H1 (cell line): ENCODE measurements at regions not wholly inside any gene's neighbourhood (a gene's known extent, or its start where the extent isn't known, plus 50 kb on each side); places are given as distances from the start of the nearest gene placed in this dataset.

Experiments
- CTCF ChIA-PET: fragments of 300-600 bp; sonication (Branson Sonifier 250); formaldehyde crosslinking; loops from one replicate; lab custom pipeline; 2021; ENCODE audit not compliant: partially characterized antibody; lab: Charles Lee
- POLR2A ChIA-PET: fragments of 300-600 bp; sonication (Branson Sonifier 250); formaldehyde crosslinking; loops from one replicate; lab custom pipeline; 2021; ENCODE audit warnings: inconsistent platforms; ENCODE audit not compliant: partially characterized antibody; lab: Charles Lee
- DNase-seq, 2 experiments: peaks; one replicate each; pipeline versions ENCODE4 v3.0.0 to v3.0.0-alpha.2; 2010 to 2022; ENCODE audit warnings: low spot score in 2 of 2, low read depth in 1 of 2, mixed read lengths in 1 of 2
- FAIRE-seq: peaks from 2 replicates; lab custom pipeline; 2011; peaks lifted over from hg19 to GRCh38; lab: Jason Lieb, UNC
- H2AFZ ChIP-seq: 2 replicates; pipeline ENCODE4 v1.8.1; 2012; ENCODE audit warnings: low read length, inconsistent platforms
- H2AK5ac ChIP-seq: 2 replicates; pipeline ENCODE4 v1.6.1; 2013; ENCODE audit warnings: low read depth, low read length
- H2BK120ac ChIP-seq: replicated peaks from 2 replicates; pipeline ENCODE3; 2013; ENCODE audit warnings: low read depth, low read length, inconsistent platforms
- H2BK12ac ChIP-seq: 2 replicates; pipeline ENCODE4 v1.6.1; 2013; ENCODE audit warnings: low read depth, low read length
- H2BK15ac ChIP-seq: 2 replicates; pipeline ENCODE4 v1.6.1; 2013; ENCODE audit warnings: low read length
- H2BK20ac ChIP-seq: 2 replicates; pipeline ENCODE4 v1.6.1; 2013; ENCODE audit warnings: low read length
- H2BK5ac ChIP-seq: 2 replicates; pipeline ENCODE4 v1.6.1; 2013; ENCODE audit warnings: low read depth, low read length
- H3K14ac ChIP-seq: 2 replicates; pipeline ENCODE4 v1.6.1; 2013; ENCODE audit warnings: inconsistent platforms; ENCODE audit not compliant: insufficient read length
- H3K18ac ChIP-seq: 2 replicates; pipeline ENCODE4 v1.6.1; 2013; ENCODE audit warnings: low read length; ENCODE audit errors: extremely low read depth
- H3K23ac ChIP-seq: 2 replicates; pipeline ENCODE4 v1.6.1; 2013; ENCODE audit warnings: inconsistent platforms; ENCODE audit not compliant: insufficient read length
- H3K23me2 ChIP-seq: 2 replicates; pipeline ENCODE4 v1.6.1; 2013; ENCODE audit warnings: low read depth, low read length
- H3K27ac ChIP-seq: 2 replicates; pipeline ENCODE4 v1.6.1; 2011; ENCODE audit warnings: low read depth, low read length, inconsistent platforms
- H3K27me3 ChIP-seq, 4 experiments: replicated peaks in 1 of 4; 1 replicate in 1 of 4; 2 replicates in 3 of 4; pipeline versions ENCODE4 v1.6.1 to v1.8.1; 2011 to 2013; ENCODE audit warnings: low read length in 3 of 4, mild to moderate bottlenecking in 3 of 4, inconsistent platforms in 2 of 4, mixed read lengths in 2 of 4, moderate library complexity in 1 of 4; ENCODE audit not compliant: control insufficient read depth in 3 of 4, insufficient read depth in 3 of 4; ENCODE audit errors: extremely low read depth in 1 of 4
- H3K36me3 ChIP-seq, 4 experiments: 2 replicates each; pipeline versions ENCODE4 v1.6.1 to v1.8.1; 2011 to 2013; ENCODE audit warnings: mild to moderate bottlenecking in 4 of 4, low read length in 3 of 4, moderate library complexity in 2 of 4, control low read depth in 1 of 4, inconsistent platforms in 1 of 4; ENCODE audit not compliant: insufficient read depth in 4 of 4, control insufficient read depth in 2 of 4
- H3K4ac ChIP-seq: replicated peaks from 2 replicates; pipeline ENCODE3; 2013; ENCODE audit warnings: low read length, low read depth, mixed read lengths, inconsistent platforms; ENCODE audit not compliant: insufficient read length
- H3K4me1 ChIP-seq, 4 experiments: replicated peaks in 1 of 4; 1 replicate in 1 of 4; 2 replicates in 3 of 4; pipeline versions ENCODE4 v1.6.1 to v1.8.1; 2011 to 2013; ENCODE audit warnings: low read length in 3 of 4, inconsistent platforms in 2 of 4, mixed read lengths in 1 of 4; ENCODE audit not compliant: insufficient read depth in 4 of 4, control insufficient read depth in 3 of 4
- H3K4me2 ChIP-seq, 2 experiments: 2 replicates each; pipeline versions ENCODE4 v1.6.1 to v1.8.1; 2011 to 2013; ENCODE audit warnings: low read depth in 2 of 2, low read length in 2 of 2, control low read depth in 1 of 2, inconsistent platforms in 1 of 2, mild to moderate bottlenecking in 1 of 2; ENCODE audit not compliant: insufficient read depth in 1 of 2
- H3K4me3 ChIP-seq, 4 experiments: fragments of 200-600, 300-600 bp in 1 of 4; sonication (generic), shearing (Covaris generic), sonication (Bioruptor Twin) in 1 of 4; 2 replicates each; pipeline versions ENCODE4 v1.5.1 to v1.8.1; 2011 to 2016; ENCODE audit warnings: low read length in 4 of 4, low read depth in 3 of 4, control low read depth in 2 of 4, inconsistent platforms in 2 of 4, mild to moderate bottlenecking in 2 of 4, mixed read lengths in 1 of 4, moderate library complexity in 1 of 4; ENCODE audit not compliant: insufficient read depth in 2 of 4; ENCODE audit errors: extremely low read depth in 1 of 4
- H3K56ac ChIP-seq: replicated peaks from 2 replicates; pipeline ENCODE3; 2013; ENCODE audit warnings: low read depth, mild to moderate bottlenecking, mixed read lengths, low read length, inconsistent platforms; ENCODE audit not compliant: insufficient read length
- H3K79me1 ChIP-seq: 2 replicates; pipeline ENCODE4 v1.6.1; 2013; ENCODE audit warnings: low read depth, low read length, control low read depth
- H3K79me2 ChIP-seq, 2 experiments: 2 replicates each; pipeline versions ENCODE4 v1.6.1 to v1.8.1; 2012 to 2013; ENCODE audit warnings: low read length in 2 of 2, mild to moderate bottlenecking in 2 of 2, inconsistent platforms in 1 of 2; ENCODE audit not compliant: insufficient read depth in 2 of 2, control insufficient read depth in 1 of 2
- H3K9ac ChIP-seq, 4 experiments: replicated peaks in 1 of 4; 1 replicate in 1 of 4; 2 replicates in 3 of 4; pipeline versions ENCODE4 v1.6.1 to v1.8.1; 2011 to 2013; ENCODE audit warnings: low read depth in 3 of 4, low read length in 3 of 4, control low read depth in 2 of 4, mild to moderate bottlenecking in 2 of 4, moderate library complexity in 2 of 4, inconsistent platforms in 1 of 4; ENCODE audit errors: extremely low read depth in 1 of 4
- H3K9me3 ChIP-seq, 2 experiments: 2 replicates each; pipeline versions ENCODE4 v1.6.1 to v1.8.1; 2012 to 2013; ENCODE audit warnings: mild to moderate bottlenecking in 2 of 2, moderate library complexity in 2 of 2, control low read depth in 1 of 2, inconsistent platforms in 1 of 2, low read depth in 1 of 2, low read length in 1 of 2, mixed read lengths in 1 of 2; ENCODE audit not compliant: insufficient read depth in 2 of 2
- H4K20me1 ChIP-seq, 2 experiments: replicated peaks in 1 of 2; 2 replicates each; pipeline versions ENCODE3 to v1.8.1; 2011 to 2013; ENCODE audit warnings: inconsistent platforms in 2 of 2, low read length in 2 of 2, mild to moderate bottlenecking in 1 of 2; ENCODE audit not compliant: insufficient read depth in 2 of 2, control insufficient read depth in 1 of 2
- H4K5ac ChIP-seq: 2 replicates; pipeline ENCODE4 v1.6.1; 2013; ENCODE audit warnings: low read length, low read depth, mixed read lengths, inconsistent platforms; ENCODE audit not compliant: insufficient read length
- H4K8ac ChIP-seq: 2 replicates; pipeline ENCODE4 v1.8.0; 2013; ENCODE audit warnings: mild to moderate bottlenecking, moderate library complexity, low read length, inconsistent platforms; ENCODE audit not compliant: insufficient read depth; ENCODE audit errors: extremely low read depth
- H4K91ac ChIP-seq: replicated peaks from 2 replicates; pipeline ENCODE3; 2013; ENCODE audit warnings: low read length, mixed read lengths, inconsistent platforms; ENCODE audit not compliant: insufficient read length
- EGR1 ChIP-seq: IDR thresholded peaks from 2 replicates; pipeline ENCODE4 v1.6.1; 2011; ENCODE audit warnings: low read depth, low read length, borderline replicate concordance
- RAD21 ChIP-seq, 2 experiments: IDR thresholded peaks in 1 of 2; conservative IDR thresholded peaks in 1 of 2; 2 replicates each; pipeline ENCODE4 v1.6.1; 2011; ENCODE audit warnings: low read depth in 2 of 2, low read length in 2 of 2, improper control_type of control experiment in 1 of 2, inconsistent platforms in 1 of 2, mild to moderate bottlenecking in 1 of 2, moderate library complexity in 1 of 2
- WGBS, 2 experiments: shearing (Covaris generic) in 1 of 2; methylation state at CpG; one replicate each; pipeline versions ENCODE4 v1.1.6 to v1.1.7; 2013 to 2015; ENCODE audit warnings: low lambda C conversion rate in 2 of 2, mixed read lengths in 2 of 2, inconsistent platforms in 1 of 2, low coverage in 1 of 2, missing lambda C conversion rate in 1 of 2; ENCODE audit not compliant: insufficient replicate concordance in 2 of 2, insufficient coverage in 1 of 2, insufficient read length in 1 of 2; ENCODE audit errors: extremely low coverage in 1 of 2, missing lambda C conversion rate in 1 of 2; 5-methylcytosine and 5-hydroxymethylcytosine counted together
- TF ChIP-seq, protein P1 (sequence below), 3 experiments: IDR thresholded peaks; 1 replicate in 2 of 3; 2 replicates in 1 of 3; pipeline versions ENCODE4 v1.5.1 to v1.6.1; 2011; ENCODE audit warnings: low read length in 3 of 3, mild to moderate bottlenecking in 3 of 3, inconsistent platforms in 2 of 3, low read depth in 1 of 3, moderate library complexity in 1 of 3; ENCODE audit not compliant: insufficient read depth in 1 of 3; ENCODE audit errors: control extremely low read depth in 1 of 3

DNA sequence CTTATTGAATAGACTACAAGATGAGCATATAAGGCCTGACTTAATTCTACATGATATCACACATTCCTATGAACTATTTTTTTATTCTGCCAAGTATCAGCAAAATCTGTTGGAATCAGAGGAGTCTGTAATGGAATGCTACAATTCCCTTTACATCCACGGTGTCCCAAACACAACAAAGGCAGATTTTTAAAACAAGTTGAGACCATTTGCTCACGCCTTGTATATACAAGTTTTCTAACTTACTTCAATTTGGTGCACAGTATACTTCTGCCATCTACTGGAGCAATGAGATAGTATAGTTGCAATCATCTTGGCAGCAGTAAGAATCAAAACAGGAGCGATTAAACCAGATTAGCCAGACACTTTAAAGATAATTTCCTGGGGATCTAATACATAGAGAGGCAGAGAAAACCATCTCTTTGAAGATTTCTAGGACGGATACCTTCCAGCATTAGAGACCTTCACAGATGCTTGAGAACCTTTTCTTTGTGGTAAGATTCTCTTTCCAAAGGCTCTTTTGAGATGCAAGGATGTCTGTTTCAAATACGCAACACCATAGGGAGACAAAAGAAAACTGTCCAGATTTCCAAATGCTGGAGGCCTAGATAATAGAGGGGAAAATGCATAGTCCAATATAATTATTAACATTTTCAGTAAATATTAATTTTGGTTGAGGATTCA lies 302.0 kb upstream of the MIR17HG start:
- no peak overlapping the region for H2AFZ ChIP-seq
- no peak overlapping the region for H2BK20ac ChIP-seq
- ChIA-PET POLR2A (no interaction called here), CTCF (no interaction called here)
- no peak overlapping the region for H4K91ac ChIP-seq
- H4K20me1 ChIP-seq: no peaks in the 10 kb centered on the region
- H2BK5ac ChIP-seq: no peak overlapping the region
- H2BK15ac ChIP-seq: no peak overlapping the region
- H3K4me1 ChIP-seq: no peaks in the 10 kb centered on the region
- H3K79me1 ChIP-seq: no peaks in the 10 kb centered on the region
- no peak overlapping the region for H4K8ac ChIP-seq
- H2AK5ac ChIP-seq: no peak overlapping the region
- no peak overlapping the region for H3K56ac ChIP-seq
- no peaks in the 10 kb centered on the region; the same call in 1 of the 2 replicates for H3K23me2 ChIP-seq
- H3K9me3 ChIP-seq: no peaks in the 10 kb centered on the region
- H3K27ac ChIP-seq: no peak overlapping the region
- H2BK12ac ChIP-seq: no peak overlapping the region
- WGBS, 2 experiments: 71% methylated on average over 5 of the region's 5 CpGs; no CpG with 5 or more reads in 1 of the 2 experiments
- H3K79me2 ChIP-seq: no peaks in the 10 kb centered on the region
- H3K4me2 ChIP-seq: no peak overlapping the region
- FAIRE-seq (peak; percentile 79), DNase-seq (no peak)
- peak overlapping the region in 1 of 4 experiments; percentile 34; a peak in 1 of 7 replicates for H3K9ac ChIP-seq
- no peak overlapping the region for H3K14ac ChIP-seq
- TF ChIP-seq, protein P1, sequence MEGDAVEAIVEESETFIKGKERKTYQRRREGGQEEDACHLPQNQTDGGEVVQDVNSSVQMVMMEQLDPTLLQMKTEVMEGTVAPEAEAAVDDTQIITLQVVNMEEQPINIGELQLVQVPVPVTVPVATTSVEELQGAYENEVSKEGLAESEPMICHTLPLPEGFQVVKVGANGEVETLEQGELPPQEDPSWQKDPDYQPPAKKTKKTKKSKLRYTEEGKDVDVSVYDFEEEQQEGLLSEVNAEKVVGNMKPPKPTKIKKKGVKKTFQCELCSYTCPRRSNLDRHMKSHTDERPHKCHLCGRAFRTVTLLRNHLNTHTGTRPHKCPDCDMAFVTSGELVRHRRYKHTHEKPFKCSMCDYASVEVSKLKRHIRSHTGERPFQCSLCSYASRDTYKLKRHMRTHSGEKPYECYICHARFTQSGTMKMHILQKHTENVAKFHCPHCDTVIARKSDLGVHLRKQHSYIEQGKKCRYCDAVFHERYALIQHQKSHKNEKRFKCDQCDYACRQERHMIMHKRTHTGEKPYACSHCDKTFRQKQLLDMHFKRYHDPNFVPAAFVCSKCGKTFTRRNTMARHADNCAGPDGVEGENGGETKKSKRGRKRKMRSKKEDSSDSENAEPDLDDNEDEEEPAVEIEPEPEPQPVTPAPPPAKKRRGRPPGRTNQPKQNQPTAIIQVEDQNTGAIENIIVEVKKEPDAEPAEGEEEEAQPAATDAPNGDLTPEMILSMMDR (IDR thresholded peaks at IDR 0.05; ENCODE audit: control extremely low read depth in 1 of 3, insufficient read depth in 1 of 3, low read depth in 1 of 3, low read length in 3 of 3): peak in 1 of 3 experiments; percentile 45; a peak in 2 of 4 replicates
- TF ChIP-seq EGR1 (no peak), RAD21 (IDR thresholded peaks at IDR 0.05 in 1 of 2, conservative IDR thresholded peaks at IDR 0.05 in 1 of 2; ENCODE audit: low read depth in 2 of 2, low read length in 2 of 2) (peak; percentile 58 to 65)
- H3K18ac ChIP-seq: no peak overlapping the region
- no peaks in the 10 kb centered on the region for H3K36me3 ChIP-seq
- H3K23ac ChIP-seq: no peak overlapping the region
- no peaks in the 10 kb centered on the region; a peak in 1 of 7 replicates for H3K27me3 ChIP-seq
- no peak overlapping the region for H3K4me3 ChIP-seq
- H3K4ac ChIP-seq: no peak overlapping the region
- H4K5ac ChIP-seq: no peak overlapping the region
- no peak overlapping the region for H2BK120ac ChIP-seq
